H1 (cell line): ENCODE measurements at regions not wholly inside any gene's neighbourhood (a gene's known extent, or its start where the extent isn't known, plus 50 kb on each side); places are given as distances from the start of the nearest gene placed in this dataset.

Source experiments
- CTCF ChIA-PET: fragments of 300-600 bp; sonication (Branson Sonifier 250); formaldehyde crosslinking; loops from one replicate; lab custom pipeline; 2021; ENCODE audit not compliant: partially characterized antibody; lab: Charles Lee
- POLR2A ChIA-PET: fragments of 300-600 bp; sonication (Branson Sonifier 250); formaldehyde crosslinking; loops from one replicate; lab custom pipeline; 2021; ENCODE audit warnings: inconsistent platforms; ENCODE audit not compliant: partially characterized antibody; lab: Charles Lee
- DNase-seq, 2 experiments: peaks; one replicate each; pipeline versions ENCODE4 v3.0.0 to v3.0.0-alpha.2; 2010 to 2022; ENCODE audit warnings: low spot score in 2 of 2, low read depth in 1 of 2, mixed read lengths in 1 of 2
- FAIRE-seq: peaks from 2 replicates; lab custom pipeline; 2011; peaks lifted over from hg19 to GRCh38; lab: Jason Lieb, UNC
- H2AFZ ChIP-seq: 2 replicates; pipeline ENCODE4 v1.8.1; 2012; ENCODE audit warnings: low read length, inconsistent platforms
- H2AK5ac ChIP-seq: 2 replicates; pipeline ENCODE4 v1.6.1; 2013; ENCODE audit warnings: low read depth, low read length
- H2BK120ac ChIP-seq: replicated peaks from 2 replicates; pipeline ENCODE3; 2013; ENCODE audit warnings: low read depth, low read length, inconsistent platforms
- H2BK12ac ChIP-seq: 2 replicates; pipeline ENCODE4 v1.6.1; 2013; ENCODE audit warnings: low read depth, low read length
- H2BK15ac ChIP-seq: 2 replicates; pipeline ENCODE4 v1.6.1; 2013; ENCODE audit warnings: low read length
- H2BK20ac ChIP-seq: 2 replicates; pipeline ENCODE4 v1.6.1; 2013; ENCODE audit warnings: low read length
- H2BK5ac ChIP-seq: 2 replicates; pipeline ENCODE4 v1.6.1; 2013; ENCODE audit warnings: low read depth, low read length
- H3K14ac ChIP-seq: 2 replicates; pipeline ENCODE4 v1.6.1; 2013; ENCODE audit warnings: inconsistent platforms; ENCODE audit not compliant: insufficient read length
- H3K18ac ChIP-seq: 2 replicates; pipeline ENCODE4 v1.6.1; 2013; ENCODE audit warnings: low read length; ENCODE audit errors: extremely low read depth
- H3K23ac ChIP-seq: 2 replicates; pipeline ENCODE4 v1.6.1; 2013; ENCODE audit warnings: inconsistent platforms; ENCODE audit not compliant: insufficient read length
- H3K23me2 ChIP-seq: 2 replicates; pipeline ENCODE4 v1.6.1; 2013; ENCODE audit warnings: low read depth, low read length
- H3K27ac ChIP-seq: 2 replicates; pipeline ENCODE4 v1.6.1; 2011; ENCODE audit warnings: low read depth, low read length, inconsistent platforms
- H3K27me3 ChIP-seq, 4 experiments: replicated peaks in 1 of 4; 1 replicate in 1 of 4; 2 replicates in 3 of 4; pipeline versions ENCODE4 v1.6.1 to v1.8.1; 2011 to 2013; ENCODE audit warnings: low read length in 3 of 4, mild to moderate bottlenecking in 3 of 4, inconsistent platforms in 2 of 4, mixed read lengths in 2 of 4, moderate library complexity in 1 of 4; ENCODE audit not compliant: control insufficient read depth in 3 of 4, insufficient read depth in 3 of 4; ENCODE audit errors: extremely low read depth in 1 of 4
- H3K36me3 ChIP-seq, 4 experiments: 2 replicates each; pipeline versions ENCODE4 v1.6.1 to v1.8.1; 2011 to 2013; ENCODE audit warnings: mild to moderate bottlenecking in 4 of 4, low read length in 3 of 4, moderate library complexity in 2 of 4, control low read depth in 1 of 4, inconsistent platforms in 1 of 4; ENCODE audit not compliant: insufficient read depth in 4 of 4, control insufficient read depth in 2 of 4
- H3K4ac ChIP-seq: replicated peaks from 2 replicates; pipeline ENCODE3; 2013; ENCODE audit warnings: low read length, low read depth, mixed read lengths, inconsistent platforms; ENCODE audit not compliant: insufficient read length
- H3K4me1 ChIP-seq, 4 experiments: replicated peaks in 1 of 4; 1 replicate in 1 of 4; 2 replicates in 3 of 4; pipeline versions ENCODE4 v1.6.1 to v1.8.1; 2011 to 2013; ENCODE audit warnings: low read length in 3 of 4, inconsistent platforms in 2 of 4, mixed read lengths in 1 of 4; ENCODE audit not compliant: insufficient read depth in 4 of 4, control insufficient read depth in 3 of 4
- H3K4me2 ChIP-seq, 2 experiments: 2 replicates each; pipeline versions ENCODE4 v1.6.1 to v1.8.1; 2011 to 2013; ENCODE audit warnings: low read depth in 2 of 2, low read length in 2 of 2, control low read depth in 1 of 2, inconsistent platforms in 1 of 2, mild to moderate bottlenecking in 1 of 2; ENCODE audit not compliant: insufficient read depth in 1 of 2
- H3K4me3 ChIP-seq, 4 experiments: fragments of 200-600, 300-600 bp in 1 of 4; sonication (generic), shearing (Covaris generic), sonication (Bioruptor Twin) in 1 of 4; 2 replicates each; pipeline versions ENCODE4 v1.5.1 to v1.8.1; 2011 to 2016; ENCODE audit warnings: low read length in 4 of 4, low read depth in 3 of 4, control low read depth in 2 of 4, inconsistent platforms in 2 of 4, mild to moderate bottlenecking in 2 of 4, mixed read lengths in 1 of 4, moderate library complexity in 1 of 4; ENCODE audit not compliant: insufficient read depth in 2 of 4; ENCODE audit errors: extremely low read depth in 1 of 4
- H3K56ac ChIP-seq: replicated peaks from 2 replicates; pipeline ENCODE3; 2013; ENCODE audit warnings: low read depth, mild to moderate bottlenecking, mixed read lengths, low read length, inconsistent platforms; ENCODE audit not compliant: insufficient read length
- H3K79me1 ChIP-seq: 2 replicates; pipeline ENCODE4 v1.6.1; 2013; ENCODE audit warnings: low read depth, low read length, control low read depth
- H3K79me2 ChIP-seq, 2 experiments: 2 replicates each; pipeline versions ENCODE4 v1.6.1 to v1.8.1; 2012 to 2013; ENCODE audit warnings: low read length in 2 of 2, mild to moderate bottlenecking in 2 of 2, inconsistent platforms in 1 of 2; ENCODE audit not compliant: insufficient read depth in 2 of 2, control insufficient read depth in 1 of 2
- H3K9ac ChIP-seq, 4 experiments: replicated peaks in 1 of 4; 1 replicate in 1 of 4; 2 replicates in 3 of 4; pipeline versions ENCODE4 v1.6.1 to v1.8.1; 2011 to 2013; ENCODE audit warnings: low read depth in 3 of 4, low read length in 3 of 4, control low read depth in 2 of 4, mild to moderate bottlenecking in 2 of 4, moderate library complexity in 2 of 4, inconsistent platforms in 1 of 4; ENCODE audit errors: extremely low read depth in 1 of 4
- H3K9me3 ChIP-seq, 2 experiments: 2 replicates each; pipeline versions ENCODE4 v1.6.1 to v1.8.1; 2012 to 2013; ENCODE audit warnings: mild to moderate bottlenecking in 2 of 2, moderate library complexity in 2 of 2, control low read depth in 1 of 2, inconsistent platforms in 1 of 2, low read depth in 1 of 2, low read length in 1 of 2, mixed read lengths in 1 of 2; ENCODE audit not compliant: insufficient read depth in 2 of 2
- H4K20me1 ChIP-seq, 2 experiments: replicated peaks in 1 of 2; 2 replicates each; pipeline versions ENCODE3 to v1.8.1; 2011 to 2013; ENCODE audit warnings: inconsistent platforms in 2 of 2, low read length in 2 of 2, mild to moderate bottlenecking in 1 of 2; ENCODE audit not compliant: insufficient read depth in 2 of 2, control insufficient read depth in 1 of 2
- H4K5ac ChIP-seq: 2 replicates; pipeline ENCODE4 v1.6.1; 2013; ENCODE audit warnings: low read length, low read depth, mixed read lengths, inconsistent platforms; ENCODE audit not compliant: insufficient read length
- H4K8ac ChIP-seq: 2 replicates; pipeline ENCODE4 v1.8.0; 2013; ENCODE audit warnings: mild to moderate bottlenecking, moderate library complexity, low read length, inconsistent platforms; ENCODE audit not compliant: insufficient read depth; ENCODE audit errors: extremely low read depth
- H4K91ac ChIP-seq: replicated peaks from 2 replicates; pipeline ENCODE3; 2013; ENCODE audit warnings: low read length, mixed read lengths, inconsistent platforms; ENCODE audit not compliant: insufficient read length
- CHD7 ChIP-seq: fragments of 300-600 bp; sonication (generic); IDR thresholded peaks from 2 replicates; pipeline ENCODE4 v1.7.1; 2012; ENCODE audit warnings: low read length, moderate library complexity, mild to moderate bottlenecking, inconsistent platforms; ENCODE audit not compliant: insufficient replicate concordance
- WGBS, 2 experiments: shearing (Covaris generic) in 1 of 2; methylation state at CpG; one replicate each; pipeline versions ENCODE4 v1.1.6 to v1.1.7; 2013 to 2015; ENCODE audit warnings: low lambda C conversion rate in 2 of 2, mixed read lengths in 2 of 2, inconsistent platforms in 1 of 2, low coverage in 1 of 2, missing lambda C conversion rate in 1 of 2; ENCODE audit not compliant: insufficient replicate concordance in 2 of 2, insufficient coverage in 1 of 2, insufficient read length in 1 of 2; ENCODE audit errors: extremely low coverage in 1 of 2, missing lambda C conversion rate in 1 of 2; 5-methylcytosine and 5-hydroxymethylcytosine counted together

GRCh38 chr10:91040343-91040742, 119.5 kb upstream of the ANKRD1 start:
- DNase-seq (no peak), FAIRE-seq (no peak)
- no peak overlapping the region for H3K27ac ChIP-seq
- H3K9me3 ChIP-seq = no peaks in the 10 kb centered on the region
- no peak overlapping the region for H2AK5ac ChIP-seq
- H2AFZ ChIP-seq = no peak overlapping the region
- H3K9ac ChIP-seq = no peak overlapping the region
- H3K4ac ChIP-seq = no peak overlapping the region
- H3K4me3 ChIP-seq = no peak overlapping the region
- H3K18ac ChIP-seq = no peak overlapping the region
- H2BK15ac ChIP-seq = no peak overlapping the region
- no peak overlapping the region for H2BK12ac ChIP-seq
- no peaks in the 10 kb centered on the region for H3K36me3 ChIP-seq
- peaks cover 0 to 7% (median 1%) of the 10 kb centered on the region in 4 experiments; a peak in 2 of 7 replicates for H3K4me1 ChIP-seq
- WGBS, 2 experiments = 91% methylated on average over 2 of the region's 2 CpGs; no CpG with 5 or more reads in 1 of the 2 experiments
- no peaks in the 10 kb centered on the region for H4K20me1 ChIP-seq
- no peak overlapping the region for H2BK120ac ChIP-seq
- H3K79me1 ChIP-seq = no peaks in the 10 kb centered on the region
- H3K4me2 ChIP-seq = no peak overlapping the region
- H3K14ac ChIP-seq = no peak overlapping the region
- H4K91ac ChIP-seq = no peak overlapping the region
- no peak overlapping the region for H2BK20ac ChIP-seq
- H3K23ac ChIP-seq = no peak overlapping the region
- H3K56ac ChIP-seq = no peak overlapping the region
- H4K8ac ChIP-seq = no peak overlapping the region
- H2BK5ac ChIP-seq = no peak overlapping the region
- ChIA-PET POLR2A (no interaction called here), CTCF (interaction anchor here (1.2 kb wide), 1 partner anchor 256 kb away, joined by 3 read pairs; no protein-coding TSS in a partner anchor)
- H3K79me2 ChIP-seq = no peaks in the 10 kb centered on the region
- H4K5ac ChIP-seq = no peak overlapping the region
- no peaks in the 10 kb centered on the region; a peak in 1 of 7 replicates for H3K27me3 ChIP-seq
- no peaks in the 10 kb centered on the region for H3K23me2 ChIP-seq
- no peak for TF ChIP-seq CHD7
